NCI-H1436 (cell line): ENCODE measurements at regions not wholly inside any gene's neighbourhood (a gene's known extent, or its start where the extent isn't known, plus 50 kb on each side); places are given as distances from the start of the nearest gene placed in this dataset.

Experiments used
- DNase-seq: peaks from one replicate; lab custom pipeline; 2025; lab: John Stamatoyannopoulos, UW

DNA sequence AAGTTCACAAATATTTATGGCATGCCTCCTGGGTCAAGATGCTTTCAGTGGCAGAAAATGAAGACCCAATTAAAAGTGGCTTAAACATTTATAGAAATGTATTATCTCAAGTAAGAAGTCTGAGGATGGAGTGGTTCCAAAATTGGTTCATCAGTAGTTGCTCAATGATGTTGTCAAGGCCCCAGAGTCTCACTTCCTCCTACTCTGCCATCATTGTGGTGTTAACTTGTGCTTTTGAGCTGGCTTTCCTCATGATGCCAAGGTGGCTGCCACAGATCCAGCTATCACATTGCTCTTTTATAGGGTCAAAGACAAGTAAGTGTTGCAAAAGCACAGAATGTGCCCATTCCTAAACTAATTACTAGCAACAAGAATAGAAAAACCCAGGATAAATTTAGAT is 404.6 kb upstream of the NRP1 start:
- no peak for DNase-seq

DNA sequence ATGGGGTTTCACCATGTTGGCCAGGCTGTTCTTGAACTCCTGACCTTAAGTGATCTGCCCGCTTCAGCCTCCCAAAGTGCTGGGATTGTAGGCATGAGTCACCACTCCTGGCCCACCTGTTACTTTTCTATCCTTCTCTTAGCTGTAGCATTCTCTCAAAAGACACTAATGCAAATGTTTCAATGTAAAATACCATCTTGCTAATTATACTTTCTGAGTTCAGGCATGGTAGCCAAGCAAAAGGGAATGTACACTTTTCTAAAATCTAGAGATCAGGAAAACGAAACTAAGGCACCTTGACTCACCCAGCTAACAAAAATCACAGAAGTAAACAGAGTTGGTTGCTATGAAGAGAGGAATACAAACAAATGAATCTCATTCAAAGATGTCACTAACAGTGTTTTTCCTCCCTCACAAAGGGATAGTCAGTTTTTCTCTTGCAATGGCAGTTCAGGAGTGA is 401.0 kb upstream of the NRP1 start:
- no peak for DNase-seq

- no peak for DNase-seq
Observed at GRCh38 chr10:33734393-33735155, 400.1 kb upstream of the NRP1 start.

DNA sequence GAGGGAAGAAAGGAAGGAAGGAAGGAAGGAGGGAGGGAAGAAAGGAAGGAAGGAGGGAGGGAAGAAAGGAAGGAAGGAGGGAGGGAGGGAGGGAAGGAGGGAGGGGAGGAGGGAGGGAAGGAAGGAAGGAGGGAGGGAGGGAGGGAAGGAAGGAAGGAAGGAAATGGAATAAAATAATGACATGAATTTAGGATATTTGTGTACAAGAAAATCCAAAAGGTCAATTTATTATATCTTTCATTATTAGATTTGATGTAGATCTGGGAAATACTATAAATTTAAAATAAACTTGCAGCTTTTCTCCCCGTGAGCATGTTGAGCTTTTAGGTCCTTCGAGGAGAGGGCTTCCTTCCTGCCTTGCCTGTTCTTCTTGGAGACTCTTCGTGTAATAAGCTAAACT is 398.6 kb upstream of the NRP1 start:
- no peak for DNase-seq

DNA sequence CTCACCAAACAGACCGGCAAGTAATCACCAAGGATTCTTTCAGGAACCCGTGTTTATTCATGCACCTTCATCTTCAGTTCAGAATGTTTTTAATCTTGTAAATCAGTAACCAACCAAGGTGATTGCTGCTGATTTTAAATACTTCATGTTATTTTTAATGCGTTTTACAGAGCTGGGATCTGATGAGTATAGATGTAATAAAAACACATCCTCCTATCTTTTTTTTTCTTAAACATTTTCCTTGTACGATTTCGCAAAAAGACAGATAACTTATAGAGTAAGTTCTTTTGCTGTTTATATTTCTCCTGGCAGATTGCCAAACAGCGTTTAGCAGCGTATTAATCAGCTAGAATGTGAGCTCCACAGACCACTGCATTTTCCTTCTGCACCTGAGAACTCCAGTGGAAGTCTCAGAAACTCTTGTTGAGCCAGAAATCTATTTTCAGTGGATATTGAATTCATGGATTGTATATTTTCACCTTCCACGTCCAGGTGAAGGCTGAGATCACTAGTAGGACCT is 397.8 kb upstream of the NRP1 start:
- DNase-seq: no peak

DNA sequence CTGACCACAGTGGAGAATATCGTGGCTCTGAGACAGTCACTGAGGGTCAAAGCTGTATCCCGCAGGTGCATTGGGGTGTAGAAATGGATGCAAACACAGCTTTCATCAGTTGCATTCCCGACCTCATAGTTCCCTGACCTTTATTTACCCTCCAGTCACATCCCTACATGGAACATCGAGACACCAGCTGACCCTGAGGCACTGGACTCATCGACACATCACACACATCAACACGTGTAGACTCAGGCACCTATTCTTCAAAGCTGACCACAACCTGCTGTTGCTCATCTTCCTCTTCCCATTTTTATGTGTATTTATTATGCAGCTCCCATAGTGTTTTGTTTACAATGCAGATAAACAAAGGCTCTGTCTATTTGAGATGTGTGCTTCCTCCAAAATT is 396.9 kb upstream of the NRP1 start:
- no peak for DNase-seq

DNA sequence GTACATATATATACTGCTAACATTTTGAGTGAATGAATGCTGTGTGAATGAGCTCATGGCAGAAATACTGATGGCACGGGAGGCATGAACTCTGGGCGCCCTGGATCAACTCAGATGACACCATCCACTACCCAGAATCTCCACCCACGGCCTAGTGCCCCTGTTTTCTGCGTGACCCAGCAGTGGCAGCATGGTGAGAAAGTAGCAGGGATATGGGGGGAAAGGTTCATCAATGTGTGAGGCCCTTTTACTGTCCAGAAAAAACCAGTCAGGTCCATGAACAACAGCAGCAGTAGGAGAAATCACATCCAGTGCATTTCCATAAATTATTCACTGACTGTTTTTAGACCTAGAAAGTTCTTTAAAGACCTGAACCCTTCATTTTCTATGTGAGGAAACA is 391.0 kb upstream of the NRP1 start:
- no peak for DNase-seq

GRCh38 chr10:33723181-33723580 is 388.7 kb upstream of the NRP1 start:
- DNase-seq: no peak

- no peak for DNase-seq
Observed at GRCh38 chr10:33722067-33722466, 387.6 kb upstream of the NRP1 start.

- no peak for DNase-seq
Observed at GRCh38 chr10:33721509-33721908, 387.0 kb upstream of the NRP1 start.

DNA sequence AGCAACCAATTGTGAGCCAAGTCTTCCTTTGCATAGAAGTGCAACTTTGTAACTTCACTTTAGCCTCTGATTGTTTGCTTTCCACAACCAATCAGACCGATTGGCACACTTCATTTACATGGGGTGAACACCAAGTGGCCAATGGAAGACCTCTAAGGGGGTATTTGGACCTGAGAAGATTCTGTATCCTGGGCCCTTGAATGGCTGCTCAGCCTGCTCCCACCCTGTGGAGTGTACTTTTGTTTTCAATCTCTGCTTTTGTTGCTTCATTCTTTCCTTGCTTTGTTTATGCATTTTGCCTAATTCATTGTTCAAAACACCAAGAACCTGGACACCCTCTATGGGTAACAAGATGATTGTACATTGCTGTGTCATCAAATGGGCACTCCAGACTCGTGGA is 385.7 kb upstream of the NRP1 start:
- no peak for DNase-seq

GRCh38 chr10:33719005-33719703 is 384.7 kb upstream of the NRP1 start:
- DNase-seq: no peak

DNA sequence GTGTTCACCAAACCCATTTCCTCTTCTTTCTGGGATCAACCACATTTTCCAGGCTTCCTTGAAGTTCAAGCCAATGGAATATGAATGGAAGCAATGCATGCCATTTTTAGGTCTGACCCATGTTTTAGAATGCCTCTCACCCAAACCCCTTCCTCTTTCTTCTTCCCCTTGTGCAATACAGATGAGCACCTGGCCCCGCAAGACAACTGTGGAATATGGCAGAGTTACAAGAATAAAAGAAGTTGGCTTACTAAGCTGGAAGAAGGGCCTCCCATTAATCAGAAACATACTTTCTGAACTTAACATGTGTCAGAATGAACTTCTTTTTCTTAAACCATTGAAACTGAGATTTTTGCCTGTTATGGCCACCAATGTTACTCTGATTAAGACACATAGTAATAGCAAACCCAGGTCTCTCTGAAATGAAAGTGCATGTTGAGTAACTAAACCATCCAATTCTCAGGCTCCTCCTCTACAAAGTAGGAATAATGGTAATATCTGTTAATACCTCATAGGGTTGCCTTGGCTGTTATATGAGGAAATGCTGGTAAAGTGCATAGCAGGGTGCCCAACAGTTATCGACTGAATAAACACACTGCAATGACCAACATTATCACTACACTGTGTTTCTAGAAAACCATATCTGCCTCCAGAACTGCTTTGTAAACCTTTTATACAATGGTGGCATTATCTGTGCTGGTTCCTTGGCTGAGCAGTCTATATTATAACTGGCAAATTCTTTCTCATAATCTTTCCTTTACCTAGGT is 382.2 kb upstream of the NRP1 start:
- DNase-seq: no peak

GRCh38 chr10:33715303-33715975 is 381.0 kb upstream of the NRP1 start:
- no peak for DNase-seq

GRCh38 chr10:33712825-33713224 is 378.4 kb upstream of the NRP1 start:
- DNase-seq: no peak

- no peak for DNase-seq
Observed at GRCh38 chr10:33710006-33710405, 375.5 kb upstream of the NRP1 start.

DNA sequence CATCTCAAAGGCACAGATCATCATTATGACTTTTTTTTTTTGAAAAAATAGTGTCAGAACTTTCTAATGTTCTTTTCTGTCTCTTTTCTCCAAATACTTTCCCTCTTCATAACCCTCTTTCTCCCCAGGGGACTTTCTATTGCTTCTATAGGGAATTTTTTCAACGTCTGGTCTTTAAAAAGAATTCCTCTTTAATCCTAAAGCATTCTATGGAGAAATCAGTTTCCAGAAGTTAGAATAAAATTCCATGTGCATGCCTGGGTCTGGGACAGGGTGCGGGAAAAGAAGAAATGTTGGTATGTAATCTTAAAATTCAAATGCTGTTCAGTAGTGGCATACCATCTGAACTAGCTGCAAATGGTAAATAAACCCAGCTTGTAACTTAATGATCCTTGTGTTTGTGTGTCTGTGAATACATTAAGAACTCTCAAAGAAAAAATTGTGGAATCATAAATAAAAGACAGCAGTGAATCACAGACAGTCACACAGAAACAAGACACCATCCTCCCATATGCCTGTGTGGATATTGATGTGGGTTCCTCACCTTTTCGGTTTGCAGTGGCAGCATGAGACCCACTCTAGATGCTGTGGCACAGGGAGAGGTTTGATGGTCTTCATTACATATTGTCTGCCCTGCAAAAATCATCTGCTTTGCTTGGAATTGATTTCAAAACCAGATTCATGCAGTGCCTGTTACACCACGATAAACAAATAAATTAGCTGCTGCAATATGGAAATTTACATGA is 374.7 kb upstream of the NRP1 start:
- no peak for DNase-seq

DNA sequence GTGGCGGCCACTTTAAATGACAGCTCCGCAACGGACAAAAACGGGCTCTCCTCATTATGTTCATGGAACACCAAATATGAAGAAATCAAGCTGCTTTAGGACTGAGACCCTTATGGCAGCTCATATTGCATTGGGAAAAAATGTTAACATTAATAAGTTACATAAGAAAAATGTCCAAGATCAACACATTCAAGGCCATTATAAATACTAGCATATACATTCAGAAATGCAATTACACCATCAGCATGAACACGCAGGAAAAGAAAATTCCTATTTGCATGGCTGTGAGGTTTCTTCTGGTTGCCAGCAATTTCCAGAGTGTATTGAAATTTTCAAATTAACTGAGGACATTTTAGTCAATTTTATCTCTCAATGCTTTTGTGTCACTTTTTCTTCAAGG is 374.1 kb upstream of the NRP1 start:
- DNase-seq: no peak

- no peak for DNase-seq
Observed at GRCh38 chr10:33706746-33707145, 372.3 kb upstream of the NRP1 start.

DNA sequence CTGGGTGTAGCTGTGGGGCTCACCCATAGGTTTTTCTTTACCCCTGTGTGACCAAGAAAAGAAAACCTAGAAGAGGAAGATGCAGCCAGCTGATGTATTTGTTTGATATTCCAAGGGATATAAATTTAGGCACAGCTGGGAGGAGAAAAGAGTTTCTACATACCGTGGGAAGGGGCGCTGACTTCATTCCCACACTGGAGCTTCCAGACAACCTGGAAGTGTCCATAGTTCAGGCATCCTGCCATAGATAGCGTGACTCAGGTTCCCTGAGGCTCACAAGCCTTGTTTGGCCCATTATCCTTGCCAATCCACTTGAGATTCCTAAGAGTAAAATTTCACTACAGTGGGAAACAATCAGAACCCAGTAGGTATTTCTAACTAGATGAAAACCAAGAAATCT is 371.7 kb upstream of the NRP1 start:
- DNase-seq: no peak

GRCh38 chr10:33704214-33704830 is 369.9 kb upstream of the NRP1 start:
- no peak for DNase-seq
